HL-60 (cell line): ENCODE measurements at regions not wholly inside any gene's neighbourhood (a gene's known extent, or its start where the extent isn't known, plus 50 kb on each side); places are given as distances from the start of the nearest gene placed in this dataset.

Experiments used
- CTCF ChIP-seq: IDR thresholded peaks from one replicate; pipeline ENCODE4 v1.5.1; 2011; ENCODE audit warnings: low read length, control low read depth, inconsistent platforms; ENCODE audit not compliant: insufficient read depth
- POLR2AphosphoS5 ChIP-seq: IDR thresholded peaks from 2 replicates; pipeline ENCODE4 v1.6.1; 2012; ENCODE audit warnings: low read depth
- REST ChIP-seq: IDR thresholded peaks from 2 replicates; pipeline ENCODE4 v1.6.1; 2012; ENCODE audit warnings: low read depth; ENCODE audit not compliant: insufficient replicate concordance
- SPI1 ChIP-seq: IDR thresholded peaks from 2 replicates; pipeline ENCODE4 v1.6.1; 2012; ENCODE audit warnings: low read depth, mild to moderate bottlenecking, borderline replicate concordance

- TF ChIP-seq REST (no peak), CTCF (no peak), POLR2AphosphoS5 (no peak), SPI1 (no peak)
These were observed 226.8 kb upstream of the IGFBP3 start for GRCh38 chr7:46147871-46148270.
